CD14-positive monocyte (primary cell): ENCODE measurements at regions not wholly inside any gene's neighbourhood (a gene's known extent, or its start where the extent isn't known, plus 50 kb on each side); places are given as distances from the start of the nearest gene placed in this dataset.

Experiments used
- DNase-seq, 3 donors: peaks; one replicate each; pipeline ENCODE4 v3.0.0-alpha.2; 2011 to 2022
- H2AFZ ChIP-seq: 2 replicates; pipeline ENCODE4 v1.6.0; 2012; ENCODE audit warnings: mild to moderate bottlenecking, low read depth, low read length, inconsistent platforms; ENCODE audit not compliant: insufficient read depth, poor library complexity, severe bottlenecking
- H3K27ac ChIP-seq, 2 donors: 1 replicate in 1 of 2; 2 replicates in 1 of 2; pipeline ENCODE4 v1.5.1; 2012 to 2013; ENCODE audit warnings: low read length in 2 of 2, control low read depth in 1 of 2, inconsistent platforms in 1 of 2, low read depth in 1 of 2, mild to moderate bottlenecking in 1 of 2
- H3K27me3 ChIP-seq, 2 donors: one replicate each; pipeline versions ENCODE4 v1.6.0 to v1.6.1; 2011 to 2013; ENCODE audit warnings: low read length in 2 of 2; ENCODE audit not compliant: control insufficient read depth in 2 of 2, insufficient read depth in 2 of 2
- H3K36me3 ChIP-seq, 2 donors: replicated peaks in 1 of 2; 1 replicate in 1 of 2; 2 replicates in 1 of 2; pipeline versions ENCODE4 v1.5.1 to v1.6.1; 2012 to 2013; ENCODE audit warnings: low read length in 2 of 2, control low read depth in 1 of 2, inconsistent platforms in 1 of 2, mild to moderate bottlenecking in 1 of 2; ENCODE audit not compliant: insufficient read depth in 2 of 2, control insufficient read depth in 1 of 2
- H3K4me1 ChIP-seq, 2 donors: 1 replicate in 1 of 2; 2 replicates in 1 of 2; pipeline versions ENCODE4 v1.5.1 to v1.6.1; 2012 to 2013; ENCODE audit warnings: low read length in 2 of 2, control low read depth in 1 of 2, inconsistent platforms in 1 of 2, mild to moderate bottlenecking in 1 of 2, moderate library complexity in 1 of 2; ENCODE audit not compliant: insufficient read depth in 2 of 2, control insufficient read depth in 1 of 2
- H3K4me2 ChIP-seq: replicated peaks from 2 replicates; pipeline ENCODE3; 2012; ENCODE audit warnings: low read length, moderate library complexity, mild to moderate bottlenecking; ENCODE audit not compliant: poor library complexity, severe bottlenecking; ENCODE audit errors: extremely low read depth
- H3K4me3 ChIP-seq, 3 experiments: fragments of 200-600 bp in 1 of 3; sonication (generic) in 1 of 3; replicated peaks in 1 of 3; 1 replicate in 2 of 3; 2 replicates in 1 of 3; pipeline ENCODE4 v1.5.1; 2011 to 2013; ENCODE audit warnings: low read length in 3 of 3, mild to moderate bottlenecking in 3 of 3, control low read depth in 2 of 3, low read depth in 2 of 3, inconsistent platforms in 1 of 3, moderate library complexity in 1 of 3
- H3K79me2 ChIP-seq: 2 replicates; pipeline ENCODE4 v1.6.0; 2012; ENCODE audit warnings: mild to moderate bottlenecking, control low read depth, inconsistent platforms, low read length, moderate library complexity; ENCODE audit not compliant: insufficient read depth
- H3K9ac ChIP-seq: 2 replicates; pipeline ENCODE4 v1.6.0; 2017; ENCODE audit warnings: low read length, mild to moderate bottlenecking; ENCODE audit not compliant: insufficient read depth, poor library complexity, severe bottlenecking
- H3K9me3 ChIP-seq, 2 donors: replicated peaks in 1 of 2; 1 replicate in 1 of 2; 2 replicates in 1 of 2; pipeline versions ENCODE4 v1.5.1 to v1.6.1; 2012 to 2013; ENCODE audit warnings: low read length in 2 of 2, control low read depth in 1 of 2; ENCODE audit not compliant: control insufficient read depth in 1 of 2, insufficient read depth in 1 of 2
- H4K20me1 ChIP-seq: 2 replicates; pipeline ENCODE4 v1.6.0; 2012; ENCODE audit warnings: mild to moderate bottlenecking, low read length, control low read depth, moderate library complexity; ENCODE audit not compliant: insufficient read depth
- H3K27ac Mint-ChIP-seq, 7 donors: one replicate each; pipeline ENCODE4 v1.8.0; 2020; ENCODE audit warnings: mild to moderate bottlenecking in 7 of 7, mixed read lengths in 7 of 7, moderate library complexity in 6 of 7, inconsistent platforms in 2 of 7
- H3K27me3 Mint-ChIP-seq, 3 donors: one replicate each; pipeline ENCODE4 v1.8.0; 2021 to 2022; ENCODE audit warnings: low read depth in 3 of 3, mild to moderate bottlenecking in 3 of 3, mixed read lengths in 3 of 3, moderate library complexity in 3 of 3, inconsistent platforms in 1 of 3
- H3K36me3 Mint-ChIP-seq, 2 donors: one replicate each; pipeline ENCODE4 v1.8.0; 2020; ENCODE audit warnings: mixed read lengths in 2 of 2, inconsistent platforms in 1 of 2, mild to moderate bottlenecking in 1 of 2
- H3K4me1 Mint-ChIP-seq: one replicate; pipeline ENCODE4 v1.8.0; 2020; ENCODE audit warnings: mild to moderate bottlenecking, mixed read lengths
- H3K4me3 Mint-ChIP-seq, 2 donors: one replicate each; pipeline ENCODE4 v1.8.0; 2020; ENCODE audit warnings: mild to moderate bottlenecking in 2 of 2, mixed read lengths in 2 of 2, moderate library complexity in 1 of 2
- H3K9me3 Mint-ChIP-seq, 7 donors: one replicate each; pipeline ENCODE4 v1.8.0; 2020 to 2022; ENCODE audit warnings: mixed read lengths in 7 of 7, mild to moderate bottlenecking in 6 of 7, moderate library complexity in 6 of 7, inconsistent platforms in 2 of 7
- WGBS: methylation state at CpG from one replicate; pipeline ENCODE4 v1.1.5; 2013; ENCODE audit warnings: missing lambda C conversion rate; ENCODE audit not compliant: insufficient coverage; 5-methylcytosine and 5-hydroxymethylcytosine counted together
- intact Hi-C, 2 donors: fragments of 100-400 bp; cut with micrococcal nuclease; formaldehyde crosslinking; loops; one replicate each; pipeline versions ENCODE4 v1.15.0 to v1.15.1; 2023
- TF ChIP-seq, protein P1 (sequence below): fragments of 200-600 bp; IDR thresholded peaks from one replicate; pipeline ENCODE4 v1.8.0; 2022; ENCODE audit warnings: antibody characterized with exemption, mild to moderate bottlenecking

DNA sequence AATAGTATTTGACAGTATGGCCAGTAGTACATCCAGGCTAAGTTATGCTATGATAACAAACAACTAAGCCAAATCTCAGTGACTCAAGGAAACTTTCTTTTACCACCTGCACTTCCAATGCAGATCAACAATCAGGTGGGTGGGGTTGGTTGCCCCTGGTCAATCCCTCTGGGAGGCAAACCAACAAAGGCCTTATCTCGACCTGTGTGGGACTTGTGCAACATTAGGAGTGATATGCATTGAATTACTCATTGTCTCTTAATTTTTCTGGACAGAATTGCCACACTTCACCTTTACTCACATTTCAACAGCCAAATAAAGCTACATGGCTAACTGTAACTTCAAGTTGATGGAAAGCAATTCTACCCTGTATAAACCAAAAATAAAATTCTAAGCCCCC is 1049.3 kb upstream of the CDH2 start:
- no peak overlapping the region for H3K27ac Mint-ChIP-seq
- Histone ChIP-seq H2AFZ (no peak overlapping the region), H3K36me3 (no peaks in the 10 kb centered on the region), H3K4me3 (no peak overlapping the region), H3K9me3 (peaks cover 0 to 4% of the 10 kb centered on the region in 2 donors), H3K9ac (no peak overlapping the region), H3K79me2 (no peaks in the 10 kb centered on the region), H3K27me3 (no peaks in the 10 kb centered on the region), H3K4me2 (no peak overlapping the region), H4K20me1 (no peaks in the 10 kb centered on the region), H3K4me1 (no peaks in the 10 kb centered on the region), H3K27ac (no peak overlapping the region)
- no peaks in the 10 kb centered on the region for H3K36me3 Mint-ChIP-seq
- intact Hi-C loops, result no loop called here
- H3K9me3 Mint-ChIP-seq, result peaks cover 0 to 9% (median 4%) of the 10 kb centered on the region in 7 donors
- TF ChIP-seq, protein P1, sequence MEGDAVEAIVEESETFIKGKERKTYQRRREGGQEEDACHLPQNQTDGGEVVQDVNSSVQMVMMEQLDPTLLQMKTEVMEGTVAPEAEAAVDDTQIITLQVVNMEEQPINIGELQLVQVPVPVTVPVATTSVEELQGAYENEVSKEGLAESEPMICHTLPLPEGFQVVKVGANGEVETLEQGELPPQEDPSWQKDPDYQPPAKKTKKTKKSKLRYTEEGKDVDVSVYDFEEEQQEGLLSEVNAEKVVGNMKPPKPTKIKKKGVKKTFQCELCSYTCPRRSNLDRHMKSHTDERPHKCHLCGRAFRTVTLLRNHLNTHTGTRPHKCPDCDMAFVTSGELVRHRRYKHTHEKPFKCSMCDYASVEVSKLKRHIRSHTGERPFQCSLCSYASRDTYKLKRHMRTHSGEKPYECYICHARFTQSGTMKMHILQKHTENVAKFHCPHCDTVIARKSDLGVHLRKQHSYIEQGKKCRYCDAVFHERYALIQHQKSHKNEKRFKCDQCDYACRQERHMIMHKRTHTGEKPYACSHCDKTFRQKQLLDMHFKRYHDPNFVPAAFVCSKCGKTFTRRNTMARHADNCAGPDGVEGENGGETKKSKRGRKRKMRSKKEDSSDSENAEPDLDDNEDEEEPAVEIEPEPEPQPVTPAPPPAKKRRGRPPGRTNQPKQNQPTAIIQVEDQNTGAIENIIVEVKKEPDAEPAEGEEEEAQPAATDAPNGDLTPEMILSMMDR, result no peak
- no CpG with 5 or more reads among the region's 1 CpG for WGBS
- no peak overlapping the region for H3K4me3 Mint-ChIP-seq
- no peaks in the 10 kb centered on the region for H3K4me1 Mint-ChIP-seq
- DNase-seq, result no peak
- H3K27me3 Mint-ChIP-seq, result no peaks in the 10 kb centered on the region

DNA sequence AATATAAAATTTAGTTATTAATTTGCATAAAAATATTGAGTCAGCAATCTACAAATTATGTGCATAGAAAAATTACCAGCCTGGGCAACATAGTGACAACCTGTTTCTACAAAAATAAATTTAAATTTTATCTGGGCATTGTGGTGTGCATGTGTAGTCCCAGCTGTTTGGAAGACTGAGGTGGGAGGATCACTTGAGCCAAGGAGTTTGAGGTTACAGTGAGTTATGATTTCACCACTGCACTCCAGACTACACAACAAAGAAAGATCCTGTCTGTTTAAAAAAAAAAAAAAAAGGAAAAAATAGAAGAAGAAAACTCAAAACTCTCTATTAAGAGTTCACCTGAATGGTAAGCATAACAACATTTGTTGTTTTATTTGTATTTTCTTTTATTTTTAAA is 1048.4 kb upstream of the CDH2 start:
- Histone ChIP-seq H3K4me1 (no peaks in the 10 kb centered on the region), H3K27me3 (no peaks in the 10 kb centered on the region), H3K4me2 (no peak overlapping the region), H3K4me3 (no peak overlapping the region), H3K9ac (no peak overlapping the region), H2AFZ (no peak overlapping the region), H3K27ac (no peak overlapping the region), H3K79me2 (no peaks in the 10 kb centered on the region), H3K36me3 (no peaks in the 10 kb centered on the region), H3K9me3 (no peaks in the 10 kb centered on the region), H4K20me1 (no peaks in the 10 kb centered on the region)
- Mint-ChIP-seq H3K4me1 (no peaks in the 10 kb centered on the region), H3K27me3 (no peaks in the 10 kb centered on the region), H3K36me3 (no peaks in the 10 kb centered on the region), H3K27ac (no peak overlapping the region), H3K4me3 (no peak overlapping the region), H3K9me3 (peaks cover 0 to 8% (median 2%) of the 10 kb centered on the region in 7 donors)
- DNase-seq, result no peak
- TF ChIP-seq, protein P1, result no peak
- intact Hi-C loops, result no loop called here
